ENCODE measurements at regions not wholly inside any gene's neighbourhood (a gene's known extent, or its start where the extent isn't known, plus 50 kb on each side); places are given as distances from the start of the nearest gene placed in this dataset.
A peak's percentile ranks its signal among the peaks of the same experiment; 100 is the strongest.

DNA sequence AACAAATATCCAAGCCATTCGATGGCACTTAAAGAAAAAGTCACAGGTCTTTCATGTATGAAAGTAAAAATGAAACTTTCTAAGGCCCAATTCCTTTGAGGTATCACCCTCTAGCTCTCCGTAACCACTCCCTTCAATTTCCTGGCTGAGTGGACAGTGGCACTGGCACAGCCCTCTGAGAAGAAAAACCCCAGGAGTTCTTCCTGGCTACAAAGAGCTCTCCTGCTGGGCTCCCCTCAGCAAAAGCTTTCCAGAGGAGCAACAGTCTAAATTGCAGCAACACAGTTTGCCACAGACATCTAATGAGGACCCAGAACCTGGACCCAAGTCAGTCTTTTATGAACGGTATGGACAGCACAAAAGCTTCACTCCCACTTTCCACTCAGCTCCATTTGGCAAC lies 71.8 kb downstream of the FUNDC1 start:
- no peak for DNase-seq

DNA sequence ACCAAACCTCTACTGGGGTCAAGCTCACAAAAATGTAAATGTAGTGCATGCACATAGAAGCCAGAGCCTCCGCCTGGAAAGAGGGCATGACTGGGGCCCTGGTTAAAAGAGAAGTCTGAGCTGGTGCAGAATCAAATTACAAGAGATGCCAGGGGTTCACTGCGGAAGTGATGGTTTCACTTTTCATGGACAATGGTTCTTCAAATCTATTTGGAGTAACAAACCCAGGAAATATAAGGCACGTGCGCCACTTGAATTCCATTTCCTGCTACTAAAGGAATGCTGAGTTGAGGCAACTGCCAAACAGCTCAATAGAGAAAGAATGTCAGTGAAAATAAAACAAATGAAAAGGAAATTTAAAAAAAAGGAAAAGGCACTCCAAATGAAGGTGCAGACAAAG lies 79.8 kb downstream of the FUNDC1 start:
- peak; percentile 37 to 66 (median 55) for DNase-seq

DNA sequence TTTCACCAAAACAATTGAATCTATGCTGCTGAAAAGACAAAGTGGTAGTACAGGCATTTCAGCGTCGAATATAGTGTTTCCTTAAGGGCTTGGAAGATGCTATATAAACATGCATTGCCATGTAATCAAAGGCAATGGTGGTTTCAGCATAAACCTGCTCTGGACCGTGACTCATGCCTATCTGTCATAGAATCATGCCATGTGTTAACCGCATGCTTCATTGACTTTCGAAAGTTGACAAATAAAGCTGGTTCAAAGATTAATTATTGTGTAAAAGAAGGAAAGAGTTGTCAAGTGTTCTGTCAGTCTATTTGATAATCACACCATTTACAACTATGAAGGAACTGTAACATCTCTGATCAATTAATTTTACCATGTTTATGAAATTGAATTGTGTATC lies 83.2 kb downstream of the FUNDC1 start:
- no peak for DNase-seq

DNA sequence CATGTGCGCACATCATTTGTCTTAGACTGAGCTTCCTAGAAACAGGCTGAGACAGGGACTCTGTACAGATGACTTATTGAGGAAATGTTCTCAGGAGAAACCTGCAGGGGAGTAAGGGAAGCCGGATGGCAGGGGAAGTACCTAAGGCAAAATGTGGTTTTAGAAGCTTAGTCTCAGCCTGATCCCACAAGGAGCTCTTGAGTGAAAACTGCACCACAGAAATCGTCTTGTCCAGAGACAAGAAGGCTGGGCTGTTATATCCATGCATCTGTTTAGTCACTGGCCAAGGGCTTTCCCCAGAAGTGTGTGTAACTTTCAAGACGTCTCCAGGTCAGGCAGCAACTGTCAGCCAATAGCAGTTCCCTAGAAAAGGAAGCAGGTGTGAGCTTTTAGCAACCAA lies 86.0 kb downstream of the FUNDC1 start:
- peak in 1 of 4 experiments; percentile 9 for DNase-seq

DNA sequence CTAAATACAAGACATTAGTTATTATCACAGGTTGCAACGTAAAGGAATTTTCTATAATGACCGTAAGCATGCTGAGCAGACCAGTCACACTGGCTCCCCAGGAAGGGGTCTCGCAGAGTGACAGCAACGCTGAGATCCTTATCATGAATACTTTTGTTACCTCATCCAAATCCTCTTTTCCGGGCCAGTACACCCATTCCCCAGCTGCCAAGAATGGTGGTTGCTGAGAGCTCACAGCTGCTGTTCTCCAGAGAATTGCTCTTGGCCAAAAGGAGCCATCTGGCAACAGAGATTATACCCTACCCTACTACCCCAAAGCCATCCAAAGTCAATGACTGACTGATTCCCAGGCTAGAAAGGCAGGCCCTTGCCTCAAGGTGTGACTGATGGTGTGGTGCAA lies 91.6 kb downstream of the FUNDC1 start:
- no peak for DNase-seq

DNA sequence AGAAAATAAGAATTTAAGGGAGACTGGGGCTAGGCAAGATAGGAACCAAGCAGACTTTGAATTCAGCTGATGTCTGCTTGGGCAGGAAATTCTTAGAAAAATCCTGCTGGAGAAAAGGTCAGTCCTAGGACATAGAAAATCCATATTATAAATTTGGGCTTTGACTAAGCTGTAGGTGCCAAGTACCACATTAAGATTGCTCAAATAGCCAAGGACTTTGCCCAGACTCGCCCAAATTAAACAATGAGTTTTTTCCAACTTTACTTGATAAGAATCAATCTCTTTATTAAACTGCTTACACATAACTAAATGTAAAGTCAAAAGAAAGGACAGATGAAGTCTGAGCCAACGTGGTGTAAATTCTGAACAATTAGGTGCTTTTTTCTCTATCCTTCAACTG lies 95.4 kb downstream of the FUNDC1 start:
- DNase-seq: no peak

DNA sequence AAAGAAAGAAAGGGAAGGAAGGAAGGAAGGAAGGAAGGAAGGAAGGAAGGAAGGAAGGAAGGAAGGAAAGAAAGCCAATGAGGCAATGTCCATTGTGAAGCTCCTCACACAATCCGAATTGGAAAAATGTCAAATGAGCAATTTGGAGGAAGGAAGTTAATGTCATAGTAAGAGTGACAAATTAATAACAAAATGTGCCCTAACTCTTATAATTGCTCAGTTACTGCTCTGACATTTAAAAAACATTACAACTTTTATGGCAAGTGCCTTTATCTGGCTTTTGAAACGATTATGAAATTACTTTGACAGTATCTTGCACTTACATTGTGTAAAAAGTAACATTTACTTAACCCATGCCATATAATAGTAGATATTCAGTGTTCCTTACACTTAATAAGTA lies 96.5 kb upstream of the EFHC2 start:
- no peak for DNase-seq

DNA sequence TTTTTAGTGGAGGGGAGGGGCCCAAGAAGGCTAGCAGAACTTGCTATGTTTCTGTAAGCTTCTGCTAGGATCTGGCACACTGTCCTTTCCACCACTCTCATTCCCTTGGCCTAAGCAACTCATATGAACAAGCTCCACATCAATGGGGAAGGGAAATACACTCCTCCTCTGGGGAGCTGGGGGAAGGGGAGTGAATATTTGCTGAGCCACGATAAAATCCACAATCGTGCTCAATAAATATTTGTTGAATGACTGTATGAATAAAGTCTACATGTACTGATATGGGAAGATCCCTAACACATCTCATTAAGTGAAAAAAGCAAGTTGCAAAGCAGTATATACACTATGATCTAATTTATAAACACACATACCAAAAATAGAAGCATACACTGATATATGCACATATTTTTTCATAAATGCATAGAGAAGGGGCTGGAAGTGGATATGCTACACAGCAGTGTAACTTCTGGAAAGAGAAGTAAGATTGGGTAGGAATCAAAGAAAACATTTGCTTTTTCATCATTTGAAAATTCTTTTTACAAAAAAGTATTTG lies 95.8 kb upstream of the EFHC2 start:
- DNase-seq: no peak

DNA sequence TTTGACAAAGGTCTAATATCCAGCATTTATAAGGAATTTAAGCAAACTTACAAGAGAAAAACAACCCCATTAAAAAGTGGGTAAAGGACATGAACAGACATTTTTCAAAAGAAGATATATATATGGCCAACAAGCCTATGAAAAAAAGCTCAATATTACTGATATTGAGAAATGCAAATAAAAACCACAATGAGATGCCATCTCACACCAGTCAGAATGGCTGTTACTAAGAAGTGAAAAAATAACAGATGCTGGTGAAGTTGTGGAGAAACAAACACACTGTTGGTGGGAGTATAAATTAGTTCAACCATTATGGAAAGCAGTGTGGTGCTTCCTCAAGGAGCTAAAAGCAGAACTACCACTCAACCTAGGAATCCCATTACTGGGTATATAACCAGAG lies 91.6 kb upstream of the EFHC2 start:
- DNase-seq: no peak

DNA sequence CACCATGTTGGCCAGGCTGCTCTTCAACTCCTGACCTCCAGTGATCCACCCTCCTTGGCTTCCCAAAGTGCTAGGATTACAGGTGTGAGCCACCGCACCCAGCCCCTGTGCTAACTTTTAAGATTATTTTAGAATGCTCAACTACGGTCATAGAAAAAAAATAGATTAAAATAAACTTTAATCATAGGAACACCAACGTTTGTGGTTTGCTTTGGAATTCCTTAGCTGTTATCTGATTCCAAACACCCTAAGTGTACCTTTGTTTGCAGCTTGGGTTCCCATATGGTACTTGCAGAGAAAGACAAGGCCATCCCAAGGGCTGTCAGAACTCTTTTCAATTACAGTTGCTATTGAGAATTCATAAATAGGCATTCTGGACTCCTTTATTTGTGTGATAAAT lies 90.1 kb upstream of the EFHC2 start:
- no peak for DNase-seq

DNA sequence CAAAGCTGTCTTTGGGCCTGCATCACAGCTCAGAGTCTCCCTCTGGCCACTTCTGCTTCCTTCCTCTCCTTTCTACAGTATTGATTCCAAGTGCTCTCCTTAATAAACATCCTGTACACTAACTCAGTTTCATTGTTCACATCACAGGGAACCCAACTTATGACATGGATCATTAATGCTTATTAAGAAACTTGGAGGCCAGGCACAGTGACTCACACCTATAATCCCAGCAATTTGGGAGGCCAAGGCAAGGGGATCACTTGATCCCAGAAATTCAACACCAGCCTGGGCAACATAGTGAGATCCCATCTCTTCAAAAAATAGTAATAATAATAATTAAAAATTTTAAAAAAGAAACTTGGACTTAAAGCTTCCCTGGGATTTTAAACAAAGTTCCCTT lies 89.2 kb upstream of the EFHC2 start:
- peak in 1 of 4 experiments; percentile 51 for DNase-seq

DNA sequence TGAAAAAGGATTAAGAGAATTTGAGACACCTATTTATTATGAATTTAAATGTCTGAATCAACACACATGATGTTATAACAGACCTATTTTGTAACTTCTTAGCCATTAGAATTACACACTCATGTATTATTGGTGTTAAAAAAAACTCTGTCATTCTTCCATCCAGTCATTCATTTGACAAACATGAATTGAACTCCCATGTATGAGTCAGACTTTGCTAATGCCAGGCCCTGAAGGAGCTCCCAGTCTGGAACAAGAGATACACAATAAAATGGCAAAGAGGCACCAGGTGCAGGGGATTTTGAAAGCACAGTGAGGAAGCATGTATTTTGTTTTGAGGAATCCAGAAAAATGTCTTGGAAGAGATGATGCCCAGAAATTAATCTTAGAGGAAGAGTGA lies 87.7 kb upstream of the EFHC2 start:
- peak in 2 of 4 experiments; percentile 8 to 10 for DNase-seq

DNA sequence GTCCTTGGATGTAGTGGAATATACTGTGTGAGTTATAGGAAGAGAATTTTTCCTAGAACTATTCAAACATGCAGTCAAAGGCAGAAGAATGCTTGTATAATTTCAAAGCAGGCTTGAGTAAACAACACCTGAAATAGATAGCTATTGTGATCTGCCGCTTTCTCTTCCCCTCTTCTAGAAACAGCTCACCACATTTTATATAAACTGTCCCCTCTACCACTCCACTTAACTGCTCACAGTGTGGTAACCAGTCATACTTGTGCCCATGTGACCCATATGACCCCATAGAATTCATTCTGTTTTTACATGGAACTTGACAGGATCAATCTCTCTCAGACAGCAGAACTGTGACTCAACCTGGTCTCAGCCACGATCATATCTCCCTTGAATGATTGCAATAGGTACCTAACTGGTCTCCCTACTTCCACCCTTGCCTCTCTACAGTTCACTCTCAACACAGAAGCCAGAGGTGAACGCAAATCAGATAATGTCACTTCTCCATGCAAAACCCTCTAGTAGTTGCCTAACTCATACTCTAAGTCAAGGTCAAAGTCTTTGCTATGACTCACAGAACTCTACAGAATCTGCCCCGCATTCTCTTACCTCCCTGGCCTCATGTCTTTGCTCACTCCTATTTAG lies 85.6 kb upstream of the EFHC2 start:
- no peak for DNase-seq

DNA sequence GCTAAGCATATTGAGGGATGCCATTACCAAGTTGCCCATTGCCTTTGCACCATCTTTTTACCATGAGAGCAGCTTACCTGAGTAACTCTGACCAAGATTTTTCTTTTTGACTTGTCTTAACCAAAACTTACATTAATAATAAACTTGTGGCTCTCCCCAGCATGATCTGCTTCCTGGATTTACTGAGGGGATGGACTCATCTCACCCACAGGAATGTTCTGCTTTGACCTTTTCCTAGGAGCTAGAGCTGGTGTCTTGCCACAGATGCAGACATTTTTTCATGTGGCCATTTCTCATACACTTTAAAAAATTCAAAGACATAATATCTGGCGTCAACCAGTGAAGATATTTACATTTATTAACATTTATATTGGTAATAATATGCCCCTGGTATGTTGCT lies 79.2 kb upstream of the EFHC2 start:
- DNase-seq: no peak

DNA sequence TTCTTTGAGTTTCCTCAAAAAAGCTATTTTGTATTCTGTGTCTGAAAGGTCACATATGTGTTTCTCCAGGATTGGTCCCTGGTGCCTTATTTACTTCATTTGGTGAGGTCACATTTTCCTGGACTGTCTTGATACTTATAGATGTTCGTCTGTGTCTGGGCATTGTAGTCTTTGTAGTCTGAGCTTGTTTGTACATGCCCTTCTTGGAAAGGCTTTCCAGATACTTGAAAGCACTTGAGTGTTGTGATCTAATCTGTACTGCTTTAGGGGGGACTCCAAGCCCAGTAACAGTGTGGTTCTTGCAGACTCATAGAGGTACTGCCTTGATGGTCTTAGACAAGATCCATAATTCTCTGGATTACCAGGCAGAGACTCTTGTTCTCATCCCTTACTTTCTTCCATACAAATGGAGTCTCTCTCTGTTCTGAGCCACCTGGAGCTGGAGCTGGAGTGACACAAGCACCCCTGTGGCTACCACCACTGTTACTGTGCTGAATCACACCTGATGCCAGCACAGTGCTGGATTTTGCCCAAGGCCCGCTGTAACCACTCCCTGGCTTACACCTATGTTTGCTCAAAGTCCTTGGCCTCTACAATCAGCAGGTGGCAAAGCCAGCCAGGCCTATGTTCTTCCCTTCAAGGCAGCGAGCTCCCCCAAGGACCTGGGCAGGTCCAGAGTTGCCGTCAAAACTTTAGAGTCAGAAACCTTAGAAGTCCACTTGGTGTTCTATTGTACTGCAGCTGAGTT lies 72.3 kb upstream of the EFHC2 start:
- DNase-seq: no peak

DNA sequence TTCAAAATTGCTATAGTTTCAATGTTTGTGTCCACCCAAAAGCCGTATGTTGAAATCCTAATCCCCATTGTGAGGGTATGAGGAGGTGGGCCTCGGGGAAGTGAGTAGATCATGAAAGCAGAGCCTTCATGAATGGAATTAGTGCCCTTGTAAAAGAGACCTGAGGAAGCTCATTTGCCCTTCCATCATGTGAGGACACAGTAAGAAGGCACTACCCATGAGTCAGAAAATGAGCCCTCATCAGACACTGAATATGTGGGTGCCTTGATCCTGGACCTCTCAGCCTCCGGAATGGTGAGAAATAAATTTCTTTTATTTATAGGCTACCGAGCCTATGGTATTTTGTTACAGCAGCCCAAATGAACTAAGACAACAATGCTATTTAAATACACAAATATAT lies 57.7 kb upstream of the EFHC2 start:
- DNase-seq: peak; percentile 16 to 53 (median 38)

DNA sequence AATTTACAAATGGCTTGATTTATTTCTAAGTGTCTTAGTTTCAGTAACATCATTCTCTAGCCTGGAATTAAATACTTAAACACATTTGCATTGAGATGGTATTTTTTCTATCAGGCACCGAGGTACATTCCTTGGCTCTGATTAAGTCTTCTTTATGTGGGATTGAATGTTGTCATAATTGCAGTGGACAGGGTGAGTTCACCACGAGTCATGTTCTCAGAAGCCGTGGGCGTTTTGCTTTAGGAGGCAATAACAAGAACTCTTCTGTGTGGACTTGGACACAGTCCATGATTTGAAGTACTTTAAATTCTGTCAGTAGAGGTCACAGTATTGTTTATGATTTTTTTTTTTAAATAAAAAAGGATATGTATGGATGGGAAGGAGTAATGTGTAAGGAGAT lies 57.1 kb upstream of the EFHC2 start:
- peak; percentile 67 to 85 (median 78) for DNase-seq

DNA sequence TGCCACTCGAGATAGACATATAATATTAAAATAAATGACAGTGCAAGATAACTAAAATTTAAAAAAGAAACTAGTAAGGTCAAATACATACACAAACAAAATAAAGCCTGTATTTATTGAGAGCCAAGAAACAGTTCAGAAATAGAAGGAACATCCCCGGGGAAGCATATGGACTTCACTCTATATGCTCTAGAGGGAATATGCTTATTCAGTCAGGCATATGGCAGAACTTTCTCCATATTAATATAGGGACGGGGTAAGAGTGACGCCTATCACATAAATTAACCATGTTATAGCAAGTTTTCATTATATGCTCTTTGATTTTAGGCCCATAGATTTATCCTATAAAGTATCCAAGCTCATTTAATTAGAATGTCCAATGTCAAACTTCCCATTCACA lies 56.7 kb upstream of the EFHC2 start:
- no peak for DNase-seq

Data from suppressor macrophage (primary cell).